ENCODE measurements at regions not wholly inside any gene's neighbourhood (a gene's known extent, or its start where the extent isn't known, plus 50 kb on each side); places are given as distances from the start of the nearest gene placed in this dataset.
"Not testable (repeated sequence)": the region's sequence is repeated elsewhere in the genome, so short reads cannot be mapped to it uniquely, and the experiment has no call there.

DNA sequence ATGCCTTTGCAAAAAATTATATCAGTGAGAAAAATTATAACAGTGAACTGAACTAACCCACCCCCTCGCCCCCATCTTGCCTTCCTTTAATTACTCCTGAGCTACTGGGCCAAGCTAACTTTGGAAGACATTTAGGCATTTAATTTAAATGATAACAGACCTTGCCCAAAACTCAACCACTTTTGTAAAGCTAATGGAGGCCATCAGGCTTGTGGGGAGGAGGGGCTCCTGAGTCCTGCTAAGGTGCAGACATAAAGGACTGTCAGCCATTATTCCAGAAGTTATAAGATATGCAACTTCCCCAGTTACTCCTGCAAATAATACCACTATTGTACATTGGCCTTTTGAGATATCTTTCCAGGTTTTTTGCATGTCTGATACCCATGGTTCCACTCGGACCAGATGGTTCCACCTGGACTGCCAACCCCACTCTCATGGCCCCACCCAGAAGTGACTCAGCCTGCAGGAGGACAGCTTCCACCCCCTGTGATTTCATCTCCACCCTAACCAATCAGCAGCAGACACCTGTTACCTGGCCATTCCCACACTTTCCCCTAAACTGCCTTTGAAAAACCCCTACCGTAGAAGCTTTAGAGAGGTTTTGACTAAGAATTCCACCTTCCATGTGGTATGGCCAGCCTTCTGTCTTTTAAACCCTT, 805.4 kb upstream of the CDH6 start:
- Histone ChIP-seq H3K4me3 (no peak overlapping the region), H3K4me1 (no peaks in the 10 kb centered on the region), H3K9me3 (no peaks in the 10 kb centered on the region)

DNA sequence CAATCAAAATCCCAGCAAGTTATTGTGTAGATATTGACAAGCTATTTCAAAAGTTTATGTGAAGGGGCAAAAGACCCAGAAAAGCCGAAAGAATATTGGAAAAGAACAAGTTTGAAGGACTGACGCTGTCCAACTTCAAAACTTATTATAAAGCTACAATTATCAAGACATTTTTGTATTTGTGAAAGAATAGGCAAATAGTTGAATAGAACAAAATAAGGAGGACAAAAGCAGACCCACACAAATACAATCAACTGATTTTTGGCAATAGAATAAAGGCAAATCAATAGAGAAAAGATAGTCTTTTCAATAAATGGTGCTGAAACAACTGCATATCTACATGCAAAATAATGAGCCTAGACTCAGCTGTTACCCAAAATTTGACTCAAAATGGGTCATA, 807.7 kb upstream of the CDH6 start:
- H3K9me3 ChIP-seq, result no peaks in the 10 kb centered on the region
- TF ChIP-seq, protein P1, sequence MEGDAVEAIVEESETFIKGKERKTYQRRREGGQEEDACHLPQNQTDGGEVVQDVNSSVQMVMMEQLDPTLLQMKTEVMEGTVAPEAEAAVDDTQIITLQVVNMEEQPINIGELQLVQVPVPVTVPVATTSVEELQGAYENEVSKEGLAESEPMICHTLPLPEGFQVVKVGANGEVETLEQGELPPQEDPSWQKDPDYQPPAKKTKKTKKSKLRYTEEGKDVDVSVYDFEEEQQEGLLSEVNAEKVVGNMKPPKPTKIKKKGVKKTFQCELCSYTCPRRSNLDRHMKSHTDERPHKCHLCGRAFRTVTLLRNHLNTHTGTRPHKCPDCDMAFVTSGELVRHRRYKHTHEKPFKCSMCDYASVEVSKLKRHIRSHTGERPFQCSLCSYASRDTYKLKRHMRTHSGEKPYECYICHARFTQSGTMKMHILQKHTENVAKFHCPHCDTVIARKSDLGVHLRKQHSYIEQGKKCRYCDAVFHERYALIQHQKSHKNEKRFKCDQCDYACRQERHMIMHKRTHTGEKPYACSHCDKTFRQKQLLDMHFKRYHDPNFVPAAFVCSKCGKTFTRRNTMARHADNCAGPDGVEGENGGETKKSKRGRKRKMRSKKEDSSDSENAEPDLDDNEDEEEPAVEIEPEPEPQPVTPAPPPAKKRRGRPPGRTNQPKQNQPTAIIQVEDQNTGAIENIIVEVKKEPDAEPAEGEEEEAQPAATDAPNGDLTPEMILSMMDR (IDR thresholded peaks at IDR 0.05), result no peak

More for the DNA sequence above, 805.4 kb upstream of the CDH6 start:
- Histone ChIP-seq H3K27ac (no peak overlapping the region), H3K27me3 (no peaks in the 10 kb centered on the region), H3K36me3 (no peaks in the 10 kb centered on the region)
- DNase-seq (ENCODE audit: low spot score), result no peak
- TF ChIP-seq, protein P1 (IDR thresholded peaks at IDR 0.05), result no peak

DNA sequence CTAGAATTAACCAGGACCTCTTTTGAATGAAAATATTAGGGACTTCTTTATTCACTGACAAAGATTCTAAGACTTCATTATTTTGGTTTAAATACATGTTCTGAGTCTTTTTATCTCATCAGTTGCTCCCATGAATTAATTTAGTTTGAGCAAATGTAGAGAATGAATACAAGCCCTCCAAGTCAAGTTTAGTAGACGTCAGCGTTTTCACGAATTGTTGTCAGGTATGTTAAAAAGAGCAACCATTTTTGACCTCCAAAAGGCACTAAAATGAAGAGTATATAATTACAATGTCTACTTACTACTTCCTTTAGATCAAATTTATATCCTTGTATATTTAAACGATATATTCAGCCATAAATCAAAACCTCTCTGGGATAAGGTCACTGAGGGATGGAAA, 809.3 kb upstream of the CDH6 start:
- Histone ChIP-seq H3K9me3 (no peaks in the 10 kb centered on the region), H3K4me3 (no peak overlapping the region), H3K36me3 (no peaks in the 10 kb centered on the region), H3K4me1 (no peaks in the 10 kb centered on the region), H3K27ac (no peak overlapping the region), H3K27me3 (no peaks in the 10 kb centered on the region)
- TF ChIP-seq, protein P1 (IDR thresholded peaks at IDR 0.05), result no peak
- no peak for DNase-seq (ENCODE audit: low spot score)

More for the DNA sequence above, 807.7 kb upstream of the CDH6 start:
- Histone ChIP-seq H3K27ac (no peak overlapping the region), H3K27me3 (no peaks in the 10 kb centered on the region), H3K36me3 (no peaks in the 10 kb centered on the region), H3K4me1 (no peaks in the 10 kb centered on the region), H3K4me3 (no peak overlapping the region)
- no peak for DNase-seq (ENCODE audit: low spot score)

GRCh38 chr5:30380228-30380627, 813.3 kb upstream of the CDH6 start:
- Histone ChIP-seq H3K36me3 (no peaks in the 10 kb centered on the region), H3K4me1 (no peaks in the 10 kb centered on the region), H3K9me3 (no peaks in the 10 kb centered on the region), H3K27ac (no peak overlapping the region), H3K27me3 (no peaks in the 10 kb centered on the region), H3K4me3 (no peak overlapping the region)
- DNase-seq (ENCODE audit: low spot score), result no peak
- TF ChIP-seq, protein P1 (IDR thresholded peaks at IDR 0.05), result no peak

DNA sequence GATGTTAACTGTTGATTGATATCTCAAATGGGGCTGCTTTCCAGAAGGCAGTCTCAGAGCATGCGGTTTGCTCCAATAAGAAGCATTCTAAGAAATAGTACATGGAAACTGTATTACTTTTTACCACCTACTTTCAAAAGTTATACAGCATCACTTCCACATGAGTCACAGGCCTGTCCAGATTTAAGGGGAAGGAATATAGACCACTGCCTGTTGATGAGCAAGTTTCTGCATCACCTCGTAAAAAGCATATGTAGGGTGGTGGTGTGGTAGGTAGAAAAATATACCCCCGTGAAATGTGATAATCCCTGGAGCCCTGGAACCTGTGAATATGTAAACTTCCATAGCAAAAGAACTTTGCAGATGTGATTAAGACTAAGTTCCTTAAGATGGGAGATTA, 816.6 kb upstream of the CDH6 start:
- Histone ChIP-seq H3K4me1 (no peaks in the 10 kb centered on the region), H3K27me3 (no peaks in the 10 kb centered on the region), H3K27ac (no peak overlapping the region), H3K36me3 (no peaks in the 10 kb centered on the region), H3K9me3 (no peaks in the 10 kb centered on the region), H3K4me3 (no peak overlapping the region)
- no peak for DNase-seq (ENCODE audit: low spot score)
- TF ChIP-seq, protein P1 (IDR thresholded peaks at IDR 0.05), result no peak

DNA sequence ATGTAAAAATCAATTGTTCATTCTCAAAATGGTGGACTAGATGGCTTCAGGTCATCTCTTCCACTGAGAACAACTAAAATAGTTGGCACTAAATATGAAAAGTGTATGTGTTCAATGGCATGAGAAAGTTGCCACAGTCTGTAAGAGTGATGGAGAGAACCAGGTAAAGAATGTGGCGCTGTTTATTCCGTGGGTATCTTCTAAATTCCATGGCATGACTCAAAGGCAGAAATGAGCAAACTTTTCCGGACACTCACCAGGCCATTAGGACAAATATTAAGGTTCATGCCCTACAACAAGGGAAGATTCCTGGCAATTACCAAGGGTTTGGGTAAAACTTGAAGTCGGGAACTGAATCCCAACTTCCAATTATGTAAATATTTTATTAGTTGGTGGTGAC, 825.4 kb upstream of the CDH6 start:
- Histone ChIP-seq H3K4me3 (no peak overlapping the region), H3K36me3 (no peaks in the 10 kb centered on the region), H3K27me3 (no peaks in the 10 kb centered on the region), H3K9me3 (peaks cover 0 to 6% of the 10 kb centered on the region in 2 donors), H3K4me1 (no peaks in the 10 kb centered on the region), H3K27ac (no peak overlapping the region)
- TF ChIP-seq, protein P1 (IDR thresholded peaks at IDR 0.05), result no peak
- DNase-seq (ENCODE audit: low spot score), result no peak

DNA sequence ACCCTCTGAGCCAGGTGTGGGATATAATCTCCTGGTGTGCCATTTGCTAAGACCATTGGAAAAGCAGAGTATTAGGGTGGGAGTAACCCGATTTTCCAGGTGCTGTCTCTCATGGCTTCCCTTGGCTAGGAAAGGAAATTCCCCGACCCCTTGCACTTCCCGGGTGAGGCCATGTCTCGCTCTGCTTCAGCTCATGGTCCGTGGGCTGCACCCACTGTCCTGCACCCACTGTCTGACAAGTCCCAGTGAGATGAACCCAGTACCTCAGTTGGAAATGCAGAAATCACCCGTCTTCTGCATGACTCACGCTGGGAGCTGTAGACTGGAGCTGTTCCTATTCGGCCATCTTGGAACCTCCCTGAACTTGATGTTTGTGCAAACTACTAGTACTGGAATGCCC, 828.5 kb upstream of the CDH6 start:
- not testable (repeated sequence) for H3K36me3 ChIP-seq; H3K9me3 ChIP-seq; H3K27me3 ChIP-seq; DNase-seq (ENCODE audit: low spot score); H3K4me1 ChIP-seq; H3K4me3 ChIP-seq; H3K27ac ChIP-seq
